CD4-positive, CD25-positive, alpha-beta regulatory T cell (primary cell): ENCODE measurements at regions not wholly inside any gene's neighbourhood (a gene's known extent, or its start where the extent isn't known, plus 50 kb on each side); places are given as distances from the start of the nearest gene placed in this dataset.
"Not testable (repeated sequence)": the region's sequence is repeated elsewhere in the genome, so short reads cannot be mapped to it uniquely, and the experiment has no call there.

ENCODE experiments used
- ATAC-seq, 2 donors: fragments of 150-1000 bp; cut with Tn5 transposase; one replicate each; pipeline ENCODE4 v1.10.0; 2021; ENCODE audit warnings: low read depth in 2 of 2, moderate number of reproducible peaks in 2 of 2, moderate library complexity in 1 of 2
- DNase-seq, 3 donors: peaks; one replicate each; pipeline versions ENCODE4 v3.0.0 to v3.0.0-alpha.2; 2012 to 2022; ENCODE audit warnings: mixed read lengths in 1 of 3
- H3K27ac ChIP-seq: one replicate; pipeline ENCODE4 v1.7.0; 2013; ENCODE audit warnings: mild to moderate bottlenecking, low read length; ENCODE audit not compliant: insufficient read depth, poor library complexity, severe bottlenecking
- H3K27me3 ChIP-seq: one replicate; pipeline ENCODE4 v1.7.0; 2013; ENCODE audit warnings: low read length; ENCODE audit not compliant: control insufficient read depth, insufficient read depth
- H3K36me3 ChIP-seq: one replicate; pipeline ENCODE4 v1.7.0; 2013; ENCODE audit warnings: mild to moderate bottlenecking, low read length, moderate library complexity; ENCODE audit not compliant: control insufficient read depth, insufficient read depth
- H3K4me1 ChIP-seq: 2 replicates; pipeline ENCODE4 v1.7.0; 2013; ENCODE audit warnings: mild to moderate bottlenecking, low read length; ENCODE audit not compliant: insufficient read depth, control insufficient read depth, poor library complexity, severe bottlenecking
- H3K4me3 ChIP-seq: one replicate; pipeline ENCODE4 v1.7.0; 2013; ENCODE audit warnings: low read depth, mild to moderate bottlenecking, low read length, moderate library complexity
- H3K9me3 ChIP-seq, 2 experiments: 1 replicate in 1 of 2; 2 replicates in 1 of 2; pipeline ENCODE4 v1.7.0; 2013; ENCODE audit warnings: low read length in 2 of 2, mild to moderate bottlenecking in 1 of 2, moderate library complexity in 1 of 2; ENCODE audit not compliant: control insufficient read depth in 2 of 2
- H3K27ac Mint-ChIP-seq, 3 donors: one replicate each; pipeline ENCODE4 v1.8.0; 2020 to 2022; ENCODE audit warnings: mild to moderate bottlenecking in 3 of 3, mixed read lengths in 3 of 3, moderate library complexity in 2 of 3
- H3K27me3 Mint-ChIP-seq: one replicate; pipeline ENCODE4 v1.8.0; 2022; ENCODE audit warnings: mild to moderate bottlenecking, mixed read lengths
- H3K36me3 Mint-ChIP-seq: one replicate; pipeline ENCODE4 v1.8.0; 2020; ENCODE audit warnings: mixed read lengths
- H3K4me1 Mint-ChIP-seq, 4 donors: one replicate each; pipeline ENCODE4 v1.8.0; 2020 to 2022; ENCODE audit warnings: mixed read lengths in 4 of 4, mild to moderate bottlenecking in 1 of 4
- H3K4me3 Mint-ChIP-seq, 4 donors: one replicate each; pipeline ENCODE4 v1.8.0; 2020 to 2022; ENCODE audit warnings: mild to moderate bottlenecking in 4 of 4, mixed read lengths in 4 of 4, moderate library complexity in 3 of 4
- H3K9me3 Mint-ChIP-seq, 7 donors: one replicate each; pipeline ENCODE4 v1.8.0; 2020 to 2022; ENCODE audit warnings: mixed read lengths in 7 of 7, mild to moderate bottlenecking in 3 of 7, moderate library complexity in 2 of 7

- no peak overlapping the region for H3K27ac ChIP-seq
- Mint-ChIP-seq H3K4me3 (no peak overlapping the region), H3K9me3 (peaks cover 0 to 8% (median 0%) of the 10 kb centered on the region in 7 donors), H3K36me3 (no peaks in the 10 kb centered on the region), H3K4me1 (no peaks in the 10 kb centered on the region), H3K27me3 (no peaks in the 10 kb centered on the region), H3K27ac (no peak overlapping the region)
- H3K4me3 ChIP-seq: no peak overlapping the region
- no peaks in the 10 kb centered on the region for H3K27me3 ChIP-seq
- DNase-seq (no peak), ATAC-seq (no peak)
- H3K4me1 ChIP-seq: no peaks in the 10 kb centered on the region
- no peaks in the 10 kb centered on the region for H3K9me3 ChIP-seq
- no peaks in the 10 kb centered on the region for H3K36me3 ChIP-seq
Observed at GRCh38 chrX:3449287-3449686, 102.8 kb upstream of the MXRA5 start.

GRCh38 chrX:3448563-3448962 is 102.1 kb upstream of the MXRA5 start:
- no peaks in the 10 kb centered on the region for H3K36me3 ChIP-seq
- H3K4me1 Mint-ChIP-seq: no peaks in the 10 kb centered on the region
- H3K36me3 Mint-ChIP-seq: no peaks in the 10 kb centered on the region
- H3K4me1 ChIP-seq: no peaks in the 10 kb centered on the region
- no peak overlapping the region for H3K4me3 Mint-ChIP-seq
- H3K4me3 ChIP-seq: no peak overlapping the region
- DNase-seq: no peak
- no peak overlapping the region for H3K27ac Mint-ChIP-seq
- no peaks in the 10 kb centered on the region for H3K27me3 Mint-ChIP-seq
- H3K27ac ChIP-seq: no peak overlapping the region
- H3K27me3 ChIP-seq: no peaks in the 10 kb centered on the region
- ATAC-seq: no peak
- peaks cover 0 to 9% (median 0%) of the 10 kb centered on the region in 7 donors for H3K9me3 Mint-ChIP-seq
- H3K9me3 ChIP-seq: no peaks in the 10 kb centered on the region

GRCh38 chrX:3445806-3446490 is 99.5 kb upstream of the MXRA5 start:
- no peak for ATAC-seq
- Histone ChIP-seq H3K27me3 (no peaks in the 10 kb centered on the region), H3K4me3 (no peak overlapping the region), H3K4me1 (no peaks in the 10 kb centered on the region), H3K36me3 (no peaks in the 10 kb centered on the region), H3K9me3 (no peaks in the 10 kb centered on the region), H3K27ac (no peak overlapping the region)
- Mint-ChIP-seq H3K36me3 (no peaks in the 10 kb centered on the region), H3K27me3 (no peaks in the 10 kb centered on the region), H3K4me1 (no peaks in the 10 kb centered on the region), H3K4me3 (peak overlapping the region in 1 of 4 donors; percentile 38), H3K9me3 (peaks cover 0 to 8% (median 0%) of the 10 kb centered on the region in 7 donors), H3K27ac (no peak overlapping the region)
- no peak for DNase-seq

GRCh38 chrX:3443184-3443583 is 96.7 kb upstream of the MXRA5 start:
- Histone ChIP-seq H3K36me3 (no peaks in the 10 kb centered on the region), H3K27me3 (no peaks in the 10 kb centered on the region), H3K4me1 (no peaks in the 10 kb centered on the region), H3K4me3 (no peak overlapping the region), H3K27ac (no peak overlapping the region), H3K9me3 (no peaks in the 10 kb centered on the region)
- H3K36me3 Mint-ChIP-seq: no peaks in the 10 kb centered on the region
- no peaks in the 10 kb centered on the region for H3K27me3 Mint-ChIP-seq
- H3K4me1 Mint-ChIP-seq: no peaks in the 10 kb centered on the region
- peaks cover 0 to 17% (median 0%) of the 10 kb centered on the region in 7 donors for H3K9me3 Mint-ChIP-seq
- H3K27ac Mint-ChIP-seq: no peak overlapping the region
- H3K4me3 Mint-ChIP-seq: no peak overlapping the region
- ATAC-seq: no peak
- no peak for DNase-seq

- Mint-ChIP-seq H3K27ac (no peak overlapping the region), H3K36me3 (no peaks in the 10 kb centered on the region), H3K4me1 (no peaks in the 10 kb centered on the region), H3K27me3 (no peaks in the 10 kb centered on the region), H3K4me3 (no peak overlapping the region), H3K9me3 (peaks cover 0 to 17% (median 0%) of the 10 kb centered on the region in 7 donors)
- no peak overlapping the region for H3K4me3 ChIP-seq
- H3K27ac ChIP-seq: no peak overlapping the region
- DNase-seq (no peak), ATAC-seq (no peak)
- H3K9me3 ChIP-seq: no peaks in the 10 kb centered on the region
- no peaks in the 10 kb centered on the region for H3K4me1 ChIP-seq
- H3K36me3 ChIP-seq: no peaks in the 10 kb centered on the region
- no peaks in the 10 kb centered on the region for H3K27me3 ChIP-seq
Observed at GRCh38 chrX:3442691-3443090, 96.2 kb upstream of the MXRA5 start.

GRCh38 chrX:3440981-3441380 is 94.5 kb upstream of the MXRA5 start:
- H3K36me3 ChIP-seq: no peaks in the 10 kb centered on the region
- no peak overlapping the region for H3K4me3 ChIP-seq
- H3K4me1 ChIP-seq: no peaks in the 10 kb centered on the region
- H3K9me3 ChIP-seq: no peaks in the 10 kb centered on the region
- H3K27me3 ChIP-seq: no peaks in the 10 kb centered on the region
- DNase-seq (no peak), ATAC-seq (no peak)
- Mint-ChIP-seq H3K9me3 (peaks cover 0 to 16% (median 0%) of the 10 kb centered on the region in 7 donors), H3K4me3 (no peak overlapping the region), H3K36me3 (no peaks in the 10 kb centered on the region), H3K27ac (no peak overlapping the region), H3K4me1 (no peaks in the 10 kb centered on the region), H3K27me3 (no peaks in the 10 kb centered on the region)
- H3K27ac ChIP-seq: no peak overlapping the region

GRCh38 chrX:3435916-3436315 is 89.5 kb upstream of the MXRA5 start:
- DNase-seq: not testable (repeated sequence)

GRCh38 chrX:3435057-3435456 is 88.6 kb upstream of the MXRA5 start:
- ATAC-seq: no peak
- H3K27me3 Mint-ChIP-seq: no peaks in the 10 kb centered on the region

More at GRCh38 chrX:3435916-3436315, 89.5 kb upstream of the MXRA5 start:
- H3K9me3 ChIP-seq, H3K4me3 ChIP-seq, H3K27me3 Mint-ChIP-seq, H3K27me3 ChIP-seq, H3K36me3 Mint-ChIP-seq, ATAC-seq, H3K36me3 ChIP-seq, H3K27ac ChIP-seq, H3K4me1 ChIP-seq, H3K4me3 Mint-ChIP-seq, H3K4me1 Mint-ChIP-seq, H3K9me3 Mint-ChIP-seq, H3K27ac Mint-ChIP-seq: not testable (repeated sequence)

More at GRCh38 chrX:3435057-3435456, 88.6 kb upstream of the MXRA5 start:
- Mint-ChIP-seq H3K36me3 (no peaks in the 10 kb centered on the region), H3K4me3 (no peak overlapping the region), H3K4me1 (no peaks in the 10 kb centered on the region), H3K9me3 (peaks cover 0 to 5% (median 0%) of the 10 kb centered on the region in 7 donors), H3K27ac (no peak overlapping the region)
- Histone ChIP-seq H3K4me1 (no peaks in the 10 kb centered on the region), H3K27ac (no peak overlapping the region), H3K36me3 (no peaks in the 10 kb centered on the region), H3K27me3 (no peaks in the 10 kb centered on the region), H3K9me3 (no peaks in the 10 kb centered on the region), H3K4me3 (no peak overlapping the region)
- no peak for DNase-seq
